GM18498 (cell line): ENCODE measurements at regions not wholly inside any gene's neighbourhood (a gene's known extent, or its start where the extent isn't known, plus 50 kb on each side); places are given as distances from the start of the nearest gene placed in this dataset.
"Not testable (repeated sequence)": the region's sequence is repeated elsewhere in the genome, so short reads cannot be mapped to it uniquely, and the experiment has no call there.

ENCODE experiments used
- ATAC-seq: cut with Tn5 transposase; IDR thresholded peaks from one replicate; pipeline ENCODE4 v1.9.1; 2021; ENCODE audit warnings: mild to moderate bottlenecking, moderate library complexity; ENCODE audit not compliant: unreplicated experiment

GRCh38 chr6:14217728-14218518, 100.4 kb downstream of the CD83 start:
- ATAC-seq, result no peak

DNA sequence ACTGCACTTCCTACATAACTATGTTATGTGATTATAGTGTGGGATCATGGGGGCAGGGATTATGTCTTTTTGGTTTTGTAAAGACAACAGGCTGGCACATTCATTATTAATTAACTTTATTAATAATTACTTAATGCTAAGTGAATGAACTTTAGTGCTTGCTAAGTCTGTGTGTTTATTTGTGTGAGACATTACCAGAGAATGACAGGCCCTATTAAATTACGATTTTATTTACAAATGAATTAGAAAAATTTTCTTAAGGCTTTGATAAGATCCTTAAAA, 100.9 kb downstream of the CD83 start:
- ATAC-seq, result no peak

DNA sequence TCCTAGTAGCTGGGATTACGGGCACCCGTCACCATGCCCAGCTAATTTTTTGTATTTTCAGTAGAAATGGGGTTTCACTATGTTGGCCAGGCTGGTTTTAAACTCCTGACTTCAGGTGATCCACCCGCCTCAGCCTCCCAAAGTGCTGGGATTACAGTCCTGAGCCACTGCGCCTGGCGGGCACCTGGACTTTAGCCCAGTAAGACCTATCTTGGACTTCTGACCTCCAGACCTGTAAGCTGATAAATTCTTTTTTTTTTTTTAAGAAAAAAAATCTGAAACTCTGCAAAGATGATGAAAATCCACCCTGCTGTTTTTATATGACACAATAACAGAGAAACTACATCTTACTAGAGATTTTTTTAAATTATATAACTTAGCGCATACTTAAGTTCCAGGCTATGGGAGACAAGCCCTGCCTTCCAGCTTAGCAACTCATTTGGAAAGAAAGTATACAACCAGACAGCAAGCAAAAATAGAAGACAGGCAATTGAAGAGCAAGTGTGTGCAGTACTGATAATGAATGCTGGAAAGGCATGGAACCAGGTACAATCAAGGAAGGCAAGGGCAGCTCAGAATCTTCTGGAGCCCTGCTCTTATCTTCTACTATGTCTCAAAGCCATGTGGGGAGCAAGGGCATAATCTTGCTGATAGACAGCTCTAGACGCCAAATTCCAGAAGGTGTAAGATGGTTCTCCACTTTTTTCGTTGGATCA, 104.2 kb downstream of the CD83 start:
- no peak for ATAC-seq

DNA sequence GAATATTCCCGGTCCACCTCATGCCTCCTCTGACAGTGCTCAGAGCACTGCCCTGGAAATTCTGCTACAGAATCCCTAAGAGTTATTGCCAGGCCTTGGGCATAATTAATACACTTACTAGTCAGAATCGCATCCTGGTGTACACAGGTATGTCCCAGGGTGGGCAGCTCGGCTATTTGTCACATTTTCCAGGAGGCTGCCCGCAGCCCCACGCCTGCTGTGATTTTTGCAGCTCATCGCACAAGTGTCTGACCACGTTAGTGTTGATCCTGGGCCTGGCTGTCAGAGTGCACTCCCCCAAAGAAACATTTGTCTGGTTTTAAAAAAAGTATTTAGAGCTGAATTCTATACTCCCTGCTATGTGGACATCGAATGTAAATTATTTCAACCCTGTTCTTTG, 105.4 kb downstream of the CD83 start:
- no peak for ATAC-seq

DNA sequence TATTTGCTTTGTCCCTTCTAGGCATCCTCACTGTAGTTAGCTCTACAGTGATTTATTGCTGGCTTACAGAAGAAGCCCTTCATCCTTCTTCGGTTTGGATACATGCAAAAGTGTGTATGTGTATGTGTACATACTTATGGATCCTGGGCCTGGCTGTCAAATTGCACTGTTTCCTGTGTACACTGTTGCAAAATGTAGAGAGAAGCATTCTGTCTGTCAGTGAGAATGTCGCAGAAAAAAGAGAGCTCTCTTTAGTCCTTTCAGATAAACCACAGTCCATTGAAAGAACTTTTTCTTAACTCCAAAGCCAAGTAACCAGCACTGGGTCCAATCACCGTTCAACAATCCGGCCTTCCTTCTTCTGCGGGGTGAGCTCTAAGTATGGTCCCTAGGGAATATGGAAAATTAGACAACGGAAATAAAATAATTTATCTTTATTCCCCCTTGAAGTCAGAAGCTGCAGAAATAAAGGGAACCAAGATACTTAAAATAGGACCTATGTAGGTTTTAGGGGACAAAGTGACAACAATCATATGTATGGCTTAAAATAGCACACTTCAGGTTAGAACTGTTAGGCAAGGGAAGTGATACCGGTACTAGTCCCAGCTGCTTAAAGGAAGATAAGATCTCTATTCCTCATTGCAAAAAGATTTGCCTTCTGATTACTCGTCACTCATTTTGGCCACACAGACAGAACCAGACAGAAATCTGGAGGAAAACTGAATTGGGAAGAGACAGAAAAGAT, 107.0 kb downstream of the CD83 start:
- peak; percentile 51 for ATAC-seq

DNA sequence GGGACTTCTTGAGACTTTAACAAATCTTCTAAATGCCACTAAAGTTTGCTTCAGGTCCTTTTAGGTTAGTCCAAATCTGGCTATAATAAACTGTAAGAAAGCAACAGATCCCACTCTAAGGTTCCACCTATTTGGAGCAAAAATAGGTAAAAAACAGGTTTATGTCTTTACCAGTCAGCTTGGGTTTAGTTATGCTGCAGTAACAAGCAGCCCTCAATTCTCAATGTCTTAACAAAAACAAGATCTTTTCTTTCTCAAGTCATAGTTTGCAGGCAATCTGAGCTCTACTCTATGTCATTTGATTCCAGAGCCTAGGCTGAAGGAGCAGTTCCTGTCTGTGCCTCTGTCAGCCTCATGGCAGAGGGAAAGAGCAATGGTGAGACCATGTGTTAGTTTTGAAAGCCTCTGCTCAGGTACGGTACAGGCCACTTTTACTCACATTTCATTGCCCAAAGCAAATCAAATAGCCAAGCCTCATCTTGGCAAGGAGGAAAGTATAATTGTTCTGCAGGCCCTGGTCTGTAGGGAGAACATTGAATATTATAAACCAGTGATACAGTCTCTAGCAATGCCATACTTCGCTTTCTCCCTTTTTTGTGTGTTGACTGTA, 108.6 kb downstream of the CD83 start:
- ATAC-seq, result no peak

DNA sequence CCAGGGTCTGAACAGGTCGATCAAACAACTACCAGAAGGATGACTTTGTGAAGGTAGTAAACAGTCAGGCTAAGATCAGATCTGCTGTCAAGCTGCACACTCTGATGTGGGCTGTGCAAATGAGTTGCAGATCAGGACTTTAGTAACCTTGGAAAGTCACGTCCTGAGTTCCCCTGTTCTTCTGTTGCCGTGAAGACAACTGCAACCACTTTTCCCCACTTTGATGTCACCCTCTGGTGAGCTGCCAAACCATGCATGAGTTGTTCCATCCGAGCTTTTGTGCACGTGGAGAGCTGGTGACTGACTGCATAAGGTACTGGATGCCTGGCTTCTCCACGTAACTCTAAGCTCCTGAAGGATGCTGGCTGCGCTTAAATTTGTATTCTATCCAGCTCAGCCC, 111.0 kb downstream of the CD83 start:
- no peak for ATAC-seq

GRCh38 chr6:14231071-14231483, 113.5 kb downstream of the CD83 start:
- no peak for ATAC-seq

GRCh38 chr6:14231501-14232280, 114.1 kb downstream of the CD83 start:
- ATAC-seq, result no peak

GRCh38 chr6:14232889-14233288, 115.3 kb downstream of the CD83 start:
- ATAC-seq, result no peak

DNA sequence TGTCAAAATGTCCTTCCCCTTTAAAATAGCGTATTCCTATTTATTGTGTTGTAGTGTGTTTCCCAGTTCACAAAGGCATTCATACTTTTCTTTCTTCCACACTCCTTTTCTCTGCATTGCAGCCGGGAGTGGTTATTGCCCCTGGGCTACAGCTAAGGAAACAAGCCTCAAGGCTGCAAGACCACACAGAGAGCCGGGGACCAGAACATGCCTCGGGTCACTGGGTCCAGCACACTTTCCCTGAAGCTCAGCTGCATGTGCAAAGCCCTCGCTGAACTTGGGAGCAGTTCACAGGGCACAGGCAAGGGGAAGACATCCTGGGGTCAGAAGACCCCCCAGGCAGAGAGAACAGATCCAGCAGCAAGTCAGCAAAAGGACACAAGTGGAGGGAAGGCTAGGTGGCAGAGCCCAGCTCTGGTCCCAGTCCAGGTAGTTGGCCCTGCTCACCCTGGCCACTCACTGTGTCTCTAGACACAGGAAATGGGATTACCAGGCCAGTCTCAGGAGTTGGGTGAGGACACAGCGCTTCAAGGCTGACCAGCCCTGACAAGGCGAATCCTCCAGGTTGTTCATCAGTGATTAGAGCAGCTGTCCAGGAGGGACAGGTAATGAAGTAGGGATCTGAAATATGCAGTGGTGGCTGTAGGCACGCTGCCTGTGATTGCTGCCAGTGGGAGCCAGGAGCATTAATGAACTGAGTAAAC, 118.2 kb downstream of the CD83 start:
- ATAC-seq, result no peak

- no peak for ATAC-seq
Observed at GRCh38 chr6:14239097-14239496, 121.5 kb downstream of the CD83 start.

DNA sequence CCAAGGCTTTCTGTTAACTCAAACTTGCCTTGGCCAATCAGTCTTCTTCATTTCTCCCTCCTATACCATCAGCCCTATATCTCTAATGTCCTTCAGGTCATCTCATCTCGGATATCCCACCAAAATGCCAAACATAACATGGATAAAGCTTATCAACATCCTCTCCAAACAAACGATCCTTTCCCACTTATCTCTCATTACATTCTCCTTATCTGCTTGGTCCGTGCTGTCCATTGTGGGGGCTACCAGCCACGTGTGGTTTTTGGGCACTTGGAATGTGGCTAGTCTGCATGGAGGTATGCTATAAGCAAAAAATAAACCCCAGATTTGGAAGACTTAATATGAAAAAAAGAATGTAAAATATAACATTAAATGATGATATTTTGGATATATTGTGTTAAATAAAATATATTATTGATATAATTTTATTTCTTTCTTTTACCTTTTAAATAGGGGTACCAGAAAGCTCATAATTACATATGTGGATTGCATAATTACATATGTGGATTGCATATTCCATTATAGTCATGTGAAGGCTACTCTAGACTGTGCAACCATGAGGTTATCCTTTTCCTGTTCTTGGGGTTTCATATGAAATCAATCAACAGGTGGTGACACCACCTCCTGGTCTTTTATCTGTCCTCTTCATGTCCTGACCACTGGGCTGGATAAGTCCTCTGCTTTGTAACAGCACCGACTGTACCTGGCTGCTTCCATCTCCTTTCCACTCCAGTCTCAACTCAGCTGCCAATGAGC, 123.0 kb downstream of the CD83 start:
- ATAC-seq, result no peak

DNA sequence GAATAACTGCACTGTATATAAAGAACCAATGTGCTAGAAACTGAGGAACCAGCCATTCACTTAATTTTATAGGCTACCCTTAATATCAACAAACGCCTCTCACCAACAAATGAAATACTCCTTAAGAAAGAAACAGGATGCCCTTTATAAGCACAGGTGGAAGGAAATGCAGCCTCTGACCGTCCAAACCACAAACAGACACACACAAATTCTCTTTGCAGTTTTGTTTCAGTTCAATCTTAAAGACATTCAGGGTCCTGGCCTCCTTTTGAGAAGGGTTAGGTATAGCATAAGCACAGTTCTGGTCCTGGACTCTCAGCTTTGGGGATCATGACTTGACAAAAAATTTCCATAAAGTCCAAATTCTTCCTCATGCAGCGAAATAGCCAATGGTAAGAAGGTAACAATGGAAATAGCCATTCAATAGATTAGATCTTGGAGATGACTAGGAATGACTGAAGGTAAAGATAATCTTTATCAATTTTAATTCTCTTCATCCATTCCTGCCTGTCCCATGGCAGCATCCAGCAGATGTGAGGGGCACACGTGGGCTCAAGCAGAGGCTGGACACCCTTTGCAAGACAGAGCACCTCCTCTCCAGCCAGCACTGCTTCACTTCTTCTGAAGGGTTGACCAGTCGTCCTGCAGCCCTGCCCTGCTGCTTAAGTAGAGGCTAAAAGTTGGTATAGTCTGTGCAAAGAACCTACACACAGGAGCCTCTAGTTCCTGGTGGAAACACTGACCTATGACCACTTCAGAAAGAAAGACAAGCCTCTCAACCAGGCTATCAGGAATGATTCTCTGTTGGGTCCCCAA, 123.9 kb downstream of the CD83 start:
- ATAC-seq, result no peak

GRCh38 chr6:14242912-14243311, 125.3 kb downstream of the CD83 start:
- not testable (repeated sequence) for ATAC-seq

DNA sequence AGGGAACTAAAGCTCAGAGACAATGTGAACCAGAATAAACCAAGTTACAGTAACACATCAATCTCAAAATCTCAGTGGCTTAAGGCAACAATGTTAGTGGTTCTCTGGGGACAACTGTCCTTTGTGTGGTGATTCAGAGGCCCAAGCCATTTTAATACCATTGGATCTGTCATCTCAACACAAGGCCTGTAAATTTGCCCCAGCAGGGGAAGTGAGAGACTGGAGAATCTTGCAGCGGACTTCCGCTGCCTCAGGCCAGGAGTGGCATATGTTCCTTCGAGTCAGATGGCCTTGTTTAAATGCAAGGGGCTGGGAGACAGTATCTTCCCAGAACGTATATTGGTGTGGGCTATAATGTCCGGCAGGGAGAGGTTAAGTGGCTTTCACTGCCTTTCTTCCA, 126.0 kb downstream of the CD83 start:
- ATAC-seq, result no peak

- no peak for ATAC-seq
Observed at GRCh38 chr6:14246876-14247275, 129.3 kb downstream of the CD83 start.

DNA sequence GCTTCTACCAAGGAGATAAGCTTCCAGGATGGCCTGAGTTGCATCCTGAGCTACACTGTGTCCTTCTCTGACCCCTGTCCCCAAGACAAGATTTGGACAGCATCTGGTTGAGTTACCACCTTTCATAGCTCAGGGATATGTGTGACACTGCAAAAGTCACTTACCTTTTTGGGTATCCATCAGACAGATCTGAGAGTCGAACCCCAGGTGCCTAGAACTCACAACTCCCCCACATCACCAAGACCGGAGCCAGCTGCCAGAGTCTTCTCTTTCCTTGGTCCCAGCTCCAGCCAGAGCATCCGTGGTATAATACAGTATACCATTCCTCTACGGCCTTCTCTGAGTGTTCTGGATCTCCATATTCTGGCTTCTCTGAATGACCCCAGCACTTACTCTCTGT, 133.0 kb downstream of the CD83 start:
- ATAC-seq, result no peak
